SK-N-MC (cell line): ENCODE measurements at regions not wholly inside any gene's neighbourhood (a gene's known extent, or its start where the extent isn't known, plus 50 kb on each side); places are given as distances from the start of the nearest gene placed in this dataset.

Experiments
- EZH2 ChIP-seq: fragments of 200-600 bp; sonication (generic); IDR thresholded peaks from one replicate; pipeline ENCODE4 v1.6.1; 2017; ENCODE audit warnings: antibody characterized with exemption
- FOXP2 ChIP-seq: optimal IDR thresholded peaks from 2 replicates; pipeline ENCODE3; 2011; ENCODE audit warnings: mild to moderate bottlenecking, moderate library complexity; ENCODE audit not compliant: insufficient read depth; ENCODE audit errors: extremely low read length, control extremely low read depth
- POLR2AphosphoS5 ChIP-seq: IDR thresholded peaks from 2 replicates; pipeline ENCODE4 v1.6.1; 2012; ENCODE audit warnings: mild to moderate bottlenecking, low read depth, low read length, borderline replicate concordance

- no peak for TF ChIP-seq EZH2
- no peak for TF ChIP-seq POLR2AphosphoS5
- TF ChIP-seq FOXP2, result no peak
These were observed 370.6 kb downstream of the GBE1 start for GRCh38 chr3:81390796-81391195.
